ENCODE measurements at regions not wholly inside any gene's neighbourhood (a gene's known extent, or its start where the extent isn't known, plus 50 kb on each side); places are given as distances from the start of the nearest gene placed in this dataset.
"Not testable (repeated sequence)": the region's sequence is repeated elsewhere in the genome, so short reads cannot be mapped to it uniquely, and the experiment has no call there.

GRCh38 chr2:57229706-57230105 is 816.9 kb upstream of the VRK2 start:
- not testable (repeated sequence) for TF ChIP-seq CTCF, POLR2A (IDR thresholded peaks at IDR 0.05)
